ENCODE measurements at regions not wholly inside any gene's neighbourhood (a gene's known extent, or its start where the extent isn't known, plus 50 kb on each side); places are given as distances from the start of the nearest gene placed in this dataset.

- no peak for DNase-seq
Observed at GRCh38 chr13:76398425-76398824, 487.8 kb downstream of the KCTD12 start.

- DNase-seq: no peak
Observed at GRCh38 chr13:76397413-76397812, 488.8 kb downstream of the KCTD12 start.

GRCh38 chr13:76389321-76389720 lies 496.9 kb downstream of the KCTD12 start:
- DNase-seq: no peak

GRCh38 chr13:76387566-76387965 lies 498.6 kb downstream of the KCTD12 start:
- no peak for DNase-seq

GRCh38 chr13:76386321-76386720 lies 499.9 kb downstream of the KCTD12 start:
- DNase-seq: no peak

GRCh38 chr13:76385586-76385985 lies 500.6 kb downstream of the KCTD12 start:
- DNase-seq: no peak

- no peak for DNase-seq
Observed at GRCh38 chr13:76383676-76384461, 502.3 kb downstream of the KCTD12 start.

GRCh38 chr13:76380446-76381065 lies 505.6 kb downstream of the KCTD12 start:
- DNase-seq: no peak

GRCh38 chr13:76379341-76380105 lies 506.7 kb downstream of the KCTD12 start:
- no peak for DNase-seq

GRCh38 chr13:76378767-76379166 lies 507.4 kb downstream of the KCTD12 start:
- DNase-seq: no peak

- DNase-seq: no peak
Observed at GRCh38 chr13:76363682-76364289, 522.4 kb downstream of the KCTD12 start.

- DNase-seq: no peak
Observed at GRCh38 chr13:76361868-76362267, 524.3 kb downstream of the KCTD12 start.

GRCh38 chr13:76351541-76352229 lies 534.5 kb downstream of the KCTD12 start:
- DNase-seq: no peak

GRCh38 chr13:76350399-76350798 lies 535.8 kb downstream of the KCTD12 start:
- no peak for DNase-seq

- DNase-seq: no peak
Observed at GRCh38 chr13:76349700-76350099, 536.5 kb downstream of the KCTD12 start.

- no peak for DNase-seq
Observed at GRCh38 chr13:76339649-76340048, 546.6 kb downstream of the KCTD12 start.

- no peak for DNase-seq
Observed at GRCh38 chr13:76338003-76338402, 548.2 kb downstream of the KCTD12 start.

GRCh38 chr13:76336889-76337844 lies 549.0 kb downstream of the KCTD12 start:
- no peak for DNase-seq

- no peak for DNase-seq
Observed at GRCh38 chr13:76335463-76335862, 550.7 kb downstream of the KCTD12 start.

- no peak for DNase-seq
Observed at GRCh38 chr13:76331943-76332712, 554.1 kb downstream of the KCTD12 start.

GRCh38 chr13:76330761-76331160 lies 555.4 kb downstream of the KCTD12 start:
- DNase-seq: no peak

Measured in DMS79 (cell line).